HCT116 (cell line): ENCODE measurements at regions not wholly inside any gene's neighbourhood (a gene's known extent, or its start where the extent isn't known, plus 50 kb on each side); places are given as distances from the start of the nearest gene placed in this dataset.

Experiments
- ATAC-seq: fragments of 200-7000 bp; cut with Tn5 transposase; 2 replicates; pipeline ENCODE4 v1.9.1; 2020; ENCODE audit warnings: mild to moderate bottlenecking, moderate library complexity
- BruUV-seq: library from RNA; stranded (reverse); fragments of 400-500 nt; replicated peaks from 2 replicates; lab custom pipeline; 2021; lab: Mats Ljungman, UMichigan
- CTCF ChIA-PET: fragments of 300-600 bp; sonication (Branson Sonifier 250); formaldehyde crosslinking; loops from one replicate; lab custom pipeline; 2021; ENCODE audit warnings: antibody characterized with exemption; lab: Charles Lee
- POLR2A ChIA-PET: fragments of 300-600, 350-600 bp; sonication (Branson Sonifier 250); formaldehyde crosslinking; loops from one replicate; lab custom pipeline; 2021; ENCODE audit warnings: antibody characterized with exemption; lab: Charles Lee
- RAD21 ChIA-PET, 2 experiments: fragments of 300-600 bp; sonication (Branson Sonifier 250); formaldehyde crosslinking; loops; one replicate each; lab custom pipeline; 2023; ENCODE audit warnings: low total read pairs in 2 of 2; ENCODE audit not compliant: uncharacterized antibody in 2 of 2, unreplicated experiment in 2 of 2, low non-redundant PET in 1 of 2; lab: Charles Lee
- DNase-seq: peaks from one replicate; pipeline ENCODE4 v3.0.0-alpha.2; 2010; ENCODE audit warnings: low read depth, low spot score
- H2AFZ ChIP-seq: fragments of 200-600 bp; shearing (Covaris generic), sonication (generic); 2 replicates; pipeline ENCODE4 v1.6.1; 2017; ENCODE audit warnings: low read depth, mixed run types, mixed read lengths, antibody characterized with exemption, low read length; ENCODE audit not compliant: poor library complexity, severe bottlenecking
- H3K27ac ChIP-seq: 2 replicates; pipeline ENCODE4 v1.5.1; 2012; ENCODE audit warnings: low read depth, low read length
- H3K27me3 ChIP-seq: fragments of 200-600 bp; sonication (generic); 2 replicates; pipeline ENCODE4 v1.6.1; 2016; ENCODE audit warnings: mixed run types, low read length, mixed read lengths; ENCODE audit not compliant: insufficient read depth
- H3K36me3 ChIP-seq, 2 experiments: fragments of 200-500 bp in 1 of 2; fragments of 200-600 bp in 1 of 2; sonication (Bioruptor generic) in 1 of 2; sonication (generic) in 1 of 2; 2 replicates each; pipeline versions ENCODE4 v1.5.1 to v1.6.1; 2014 to 2016; ENCODE audit warnings: low read length in 2 of 2, inconsistent platforms in 1 of 2, mixed read lengths in 1 of 2, mixed run types in 1 of 2; ENCODE audit not compliant: insufficient read depth in 2 of 2, control insufficient read depth in 1 of 2
- H3K4me1 ChIP-seq, 2 experiments: fragments of 200-600 bp in 1 of 2; sonication (generic) in 1 of 2; 2 replicates each; pipeline versions ENCODE4 v1.5.1 to v1.6.1; 2012 to 2017; ENCODE audit warnings: low read length in 2 of 2, inconsistent platforms in 1 of 2, mild to moderate bottlenecking in 1 of 2, mixed read lengths in 1 of 2, mixed run types in 1 of 2, moderate library complexity in 1 of 2; ENCODE audit not compliant: insufficient read depth in 2 of 2, control insufficient read depth in 1 of 2
- H3K4me2 ChIP-seq: fragments of 200-600 bp; sonication (generic); 2 replicates; pipeline ENCODE4 v1.6.1; 2017; ENCODE audit warnings: mixed run types, low read length, mixed read lengths
- H3K4me3 ChIP-seq, 2 experiments: fragments of 200-600 bp in 1 of 2; sonication (generic) in 1 of 2; replicated peaks in 1 of 2; 2 replicates each; pipeline ENCODE4 v1.5.1; 2011 to 2016; ENCODE audit warnings: low read length in 2 of 2, control low read depth in 1 of 2, low read depth in 1 of 2, mild to moderate bottlenecking in 1 of 2, mixed read lengths in 1 of 2, mixed run types in 1 of 2
- H3K79me2 ChIP-seq: fragments of 200-600 bp; sonication (generic); 2 replicates; pipeline ENCODE4 v1.6.1; 2017; ENCODE audit warnings: mild to moderate bottlenecking, mixed run types, low read length, moderate library complexity, mixed read lengths; ENCODE audit not compliant: insufficient read depth
- H3K9ac ChIP-seq: fragments of 200-600 bp; sonication (generic); 2 replicates; pipeline ENCODE4 v1.6.1; 2016; ENCODE audit warnings: low read length, mixed read lengths
- H3K9me2 ChIP-seq: fragments of 200-600 bp; sonication (generic), shearing (Covaris generic); 2 replicates; pipeline ENCODE4 v1.6.1; 2017; ENCODE audit warnings: mixed run types, mild to moderate bottlenecking, moderate library complexity; ENCODE audit not compliant: insufficient read depth
- H3K9me3 ChIP-seq, 2 experiments: fragments of 200-500 bp in 1 of 2; fragments of 200-600 bp in 1 of 2; sonication (Bioruptor generic) in 1 of 2; sonication (generic) in 1 of 2; 2 replicates each; pipeline ENCODE4 v1.6.1; 2014 to 2017; ENCODE audit warnings: low read length in 2 of 2, mixed read lengths in 2 of 2, inconsistent platforms in 1 of 2, low read depth in 1 of 2, mild to moderate bottlenecking in 1 of 2, mixed run types in 1 of 2, moderate library complexity in 1 of 2; ENCODE audit not compliant: control insufficient read depth in 1 of 2, insufficient read depth in 1 of 2
- H4K20me1 ChIP-seq: fragments of 200-600 bp; sonication (generic), shearing (Covaris generic); 2 replicates; pipeline ENCODE4 v1.6.1; 2017; ENCODE audit warnings: mixed run types, mild to moderate bottlenecking, moderate library complexity; ENCODE audit not compliant: insufficient read depth
- ATF3 ChIP-seq: IDR thresholded peaks from 2 replicates; pipeline ENCODE4 v1.6.1; 2012
- CTCF ChIP-seq, 3 experiments: fragments of 200-600 bp in 1 of 3; sonication (generic) in 1 of 3; IDR thresholded peaks in 2 of 3; conservative IDR thresholded peaks in 1 of 3; 2 replicates each; pipeline ENCODE4 v1.5.1; 2012 to 2017; ENCODE audit warnings: low read depth in 2 of 3, low read length in 2 of 3, antibody characterized with exemption in 1 of 3, borderline replicate concordance in 1 of 3, control low read depth in 1 of 3, mild to moderate bottlenecking in 1 of 3, mixed read lengths in 1 of 3, mixed run types in 1 of 3, moderate library complexity in 1 of 3; ENCODE audit not compliant: insufficient read depth in 1 of 3
- FOSL1 ChIP-seq: IDR thresholded peaks from 2 replicates; pipeline ENCODE4 v1.6.1; 2012; ENCODE audit warnings: low read depth
- JUND ChIP-seq: IDR thresholded peaks from 2 replicates; pipeline ENCODE4 v1.6.1; 2012
- SP1 ChIP-seq: IDR thresholded peaks from 2 replicates; pipeline ENCODE4 v1.6.1; 2012; ENCODE audit warnings: low read depth
- TCF7L2 ChIP-seq: IDR thresholded peaks from 2 replicates; pipeline ENCODE4 v1.7.0; 2011; ENCODE audit warnings: borderline replicate concordance, inconsistent platforms; ENCODE audit not compliant: insufficient read depth, insufficient read length; ENCODE audit errors: extremely low read depth
- YY1 ChIP-seq: IDR thresholded peaks from 2 replicates; pipeline ENCODE4 v1.6.1; 2011; ENCODE audit warnings: low read length, low read depth, moderate library complexity, mild to moderate bottlenecking; ENCODE audit not compliant: insufficient replicate concordance; ENCODE audit errors: extremely low read depth
- ZBTB33 ChIP-seq: IDR thresholded peaks from 2 replicates; pipeline ENCODE4 v1.6.1; 2011; ENCODE audit warnings: mild to moderate bottlenecking, low read length, moderate library complexity; ENCODE audit not compliant: insufficient replicate concordance; ENCODE audit errors: extremely low read depth
- ZFX ChIP-seq: fragments of 450-650 bp; IDR thresholded peaks from 2 replicates; pipeline ENCODE4 v1.6.1; 2017
- ZNF274 ChIP-seq: fragments of 200-500 bp; sonication (Bioruptor generic); IDR thresholded peaks from 2 replicates; pipeline ENCODE4 v1.6.1; 2014; ENCODE audit warnings: mild to moderate bottlenecking, low read depth, low read length, inconsistent platforms
- intact Hi-C: fragments of 100-400 bp; cut with micrococcal nuclease; formaldehyde crosslinking; loops from 2 replicates; pipeline ENCODE4 v1.10.0; 2022

DNA sequence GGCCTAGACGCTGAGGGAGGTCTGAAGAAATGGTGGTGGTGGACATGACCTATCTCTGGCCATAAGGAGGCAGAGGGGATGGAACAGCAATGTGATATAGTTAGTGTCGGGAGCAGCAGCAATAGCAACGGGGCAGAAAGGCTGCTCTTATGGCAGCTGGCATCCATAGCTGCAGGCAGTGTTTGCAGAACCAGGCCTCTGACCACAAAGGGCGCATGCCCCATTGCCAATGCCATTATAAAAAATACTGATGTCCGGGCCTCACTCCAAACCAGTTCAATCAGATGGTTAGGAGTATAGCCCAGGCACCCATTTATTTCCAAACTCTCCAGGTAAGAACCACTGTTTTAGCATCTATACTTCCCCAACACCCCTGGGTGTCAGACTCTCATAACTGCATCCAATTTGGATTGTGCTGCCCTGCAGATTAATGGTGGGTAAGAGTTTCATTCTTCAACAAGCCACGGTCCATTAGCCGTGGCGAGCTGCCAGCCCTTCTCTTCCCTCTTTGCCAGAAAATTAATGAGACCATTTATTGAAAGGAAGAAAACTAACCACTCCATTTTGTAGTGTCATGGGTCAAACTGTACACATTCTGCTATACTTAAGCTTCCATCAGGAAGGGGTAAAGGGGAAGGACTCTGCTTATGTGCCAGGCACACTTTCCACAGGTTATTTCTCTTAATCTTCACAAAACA, 72.8 kb upstream of the SPON1 start:
- H3K4me2 ChIP-seq, result no peak overlapping the region
- ATAC-seq (no peak), DNase-seq (no peak)
- no peaks in the 10 kb centered on the region; the same call in 1 of the 2 replicates for H3K9me2 ChIP-seq
- no peak overlapping the region for H3K27ac ChIP-seq
- H3K9me3 ChIP-seq, result no peaks in the 10 kb centered on the region
- no peaks in the 10 kb centered on the region for H3K36me3 ChIP-seq
- no peak overlapping the region for H3K4me3 ChIP-seq
- no peak overlapping the region for H3K9ac ChIP-seq
- TF ChIP-seq ATF3 (no peak), TCF7L2 (no peak), ZFX (no peak), JUND (no peak), FOSL1 (no peak), ZNF274 (no peak), ZBTB33 (no peak), YY1 (no peak), CTCF (IDR thresholded peaks at IDR 0.05 in 2 of 3, conservative IDR thresholded peaks at IDR 0.05 in 1 of 3; ENCODE audit: borderline replicate concordance in 1 of 3, insufficient read depth in 1 of 3, low read depth in 2 of 3, low read length in 2 of 3) (no peak), SP1 (no peak)
- H3K79me2 ChIP-seq, result no peaks in the 10 kb centered on the region
- intact Hi-C loops, result no loop called here
- H2AFZ ChIP-seq, result no peak overlapping the region
- no TSS peak for BruUV-seq
- no peaks in the 10 kb centered on the region for H4K20me1 ChIP-seq
- H3K4me1 ChIP-seq, result peaks cover 0 to 6% of the 10 kb centered on the region in 2 experiments; a peak in 1 of 4 replicates
- H3K27me3 ChIP-seq, result no peaks in the 10 kb centered on the region
- ChIA-PET CTCF (no interaction called here), POLR2A (no interaction called here), RAD21 (no interaction called here)
